AG09309 (cell line): ENCODE measurements at regions not wholly inside any gene's neighbourhood (a gene's known extent, or its start where the extent isn't known, plus 50 kb on each side); places are given as distances from the start of the nearest gene placed in this dataset.
"Not testable (repeated sequence)": the region's sequence is repeated elsewhere in the genome, so short reads cannot be mapped to it uniquely, and the experiment has no call there.

Experiments
- DNase-seq: peaks from one replicate; pipeline ENCODE4 v3.0.0-alpha.2; 2010; ENCODE audit warnings: low read depth
- H3K4me3 ChIP-seq: 2 replicates; pipeline ENCODE4 v1.5.1; 2011; ENCODE audit warnings: mild to moderate bottlenecking, low read depth, low read length, moderate library complexity; ENCODE audit not compliant: control insufficient read depth
- TF ChIP-seq, protein P1 (sequence below): IDR thresholded peaks from 2 replicates; pipeline ENCODE4 v1.5.1; 2011; ENCODE audit warnings: mild to moderate bottlenecking, low read depth, low read length, inconsistent platforms; ENCODE audit not compliant: insufficient read depth, control insufficient read depth; ENCODE audit errors: missing control alignments

- TF ChIP-seq, protein P1, sequence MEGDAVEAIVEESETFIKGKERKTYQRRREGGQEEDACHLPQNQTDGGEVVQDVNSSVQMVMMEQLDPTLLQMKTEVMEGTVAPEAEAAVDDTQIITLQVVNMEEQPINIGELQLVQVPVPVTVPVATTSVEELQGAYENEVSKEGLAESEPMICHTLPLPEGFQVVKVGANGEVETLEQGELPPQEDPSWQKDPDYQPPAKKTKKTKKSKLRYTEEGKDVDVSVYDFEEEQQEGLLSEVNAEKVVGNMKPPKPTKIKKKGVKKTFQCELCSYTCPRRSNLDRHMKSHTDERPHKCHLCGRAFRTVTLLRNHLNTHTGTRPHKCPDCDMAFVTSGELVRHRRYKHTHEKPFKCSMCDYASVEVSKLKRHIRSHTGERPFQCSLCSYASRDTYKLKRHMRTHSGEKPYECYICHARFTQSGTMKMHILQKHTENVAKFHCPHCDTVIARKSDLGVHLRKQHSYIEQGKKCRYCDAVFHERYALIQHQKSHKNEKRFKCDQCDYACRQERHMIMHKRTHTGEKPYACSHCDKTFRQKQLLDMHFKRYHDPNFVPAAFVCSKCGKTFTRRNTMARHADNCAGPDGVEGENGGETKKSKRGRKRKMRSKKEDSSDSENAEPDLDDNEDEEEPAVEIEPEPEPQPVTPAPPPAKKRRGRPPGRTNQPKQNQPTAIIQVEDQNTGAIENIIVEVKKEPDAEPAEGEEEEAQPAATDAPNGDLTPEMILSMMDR = no peak
- DNase-seq = no peak
- no peak overlapping the region for H3K4me3 ChIP-seq
These were observed 200.0 kb upstream of the GJE1 start for GRCh38 chr6:141932685-141933084.

DNA sequence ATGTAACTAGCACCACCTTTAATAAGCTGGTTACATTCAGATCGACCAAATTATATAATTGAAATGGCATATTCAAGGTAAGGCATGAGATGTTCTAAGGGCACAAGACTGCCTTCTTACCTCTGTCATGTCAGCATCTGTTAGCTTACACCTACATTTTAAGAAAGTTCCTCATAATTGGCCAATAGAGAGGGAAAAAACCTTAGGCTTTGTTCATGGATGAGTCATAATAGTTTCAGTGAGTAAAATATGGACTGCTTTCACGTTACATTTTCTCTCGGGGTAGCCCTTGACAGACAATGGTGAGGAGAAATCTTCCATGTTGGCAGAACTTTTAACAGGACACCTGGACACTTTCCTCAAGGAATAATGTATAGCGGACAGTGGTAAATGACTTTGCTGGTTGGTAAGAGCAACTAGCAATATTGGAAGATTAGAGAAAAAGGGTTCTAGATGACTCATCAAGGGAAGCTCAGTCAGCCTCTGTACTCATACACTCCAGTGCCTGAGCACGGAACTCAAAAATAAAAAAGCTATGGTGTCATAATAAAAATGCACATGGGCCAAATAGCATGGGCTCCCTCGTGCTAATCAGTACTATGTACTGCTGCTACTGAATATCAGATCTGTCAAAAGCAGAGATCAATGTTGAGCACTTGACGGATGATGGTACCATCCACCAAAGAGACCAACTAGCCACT, 206.4 kb upstream of the GJE1 start:
- H3K4me3 ChIP-seq, DNase-seq: not testable (repeated sequence)

DNA sequence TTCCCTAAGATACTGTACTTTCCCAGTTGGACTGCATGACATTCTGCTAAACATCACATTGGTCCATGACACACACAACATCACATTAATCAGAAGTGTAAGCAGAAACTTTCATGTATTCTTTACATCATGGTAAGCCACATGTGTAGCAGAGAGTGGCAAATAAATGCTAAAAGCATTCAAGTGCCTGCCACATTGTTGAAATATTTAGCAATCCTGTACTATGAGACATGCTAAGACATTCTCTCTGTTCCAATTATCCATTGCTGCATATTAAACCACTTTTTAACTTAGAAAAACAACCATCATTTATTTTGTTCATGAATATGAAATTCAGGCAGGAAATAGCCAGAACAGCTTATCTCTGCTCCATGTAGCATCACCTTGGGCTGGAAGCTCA, 207.7 kb upstream of the GJE1 start:
- no peak overlapping the region for H3K4me3 ChIP-seq
- DNase-seq = no peak
- TF ChIP-seq, protein P1 = no peak

- TF ChIP-seq, protein P1 = no peak
- DNase-seq = no peak
- H3K4me3 ChIP-seq = no peak overlapping the region
These were observed 209.8 kb upstream of the GJE1 start for GRCh38 chr6:141922898-141923297.

- DNase-seq, H3K4me3 ChIP-seq: not testable (repeated sequence)
These were observed 215.8 kb upstream of the GJE1 start for GRCh38 chr6:141916682-141917505.

- DNase-seq = no peak
- H3K4me3 ChIP-seq = no peak overlapping the region
- TF ChIP-seq, protein P1 = no peak
These were observed 218.1 kb upstream of the GJE1 start for GRCh38 chr6:141914646-141915045.

DNA sequence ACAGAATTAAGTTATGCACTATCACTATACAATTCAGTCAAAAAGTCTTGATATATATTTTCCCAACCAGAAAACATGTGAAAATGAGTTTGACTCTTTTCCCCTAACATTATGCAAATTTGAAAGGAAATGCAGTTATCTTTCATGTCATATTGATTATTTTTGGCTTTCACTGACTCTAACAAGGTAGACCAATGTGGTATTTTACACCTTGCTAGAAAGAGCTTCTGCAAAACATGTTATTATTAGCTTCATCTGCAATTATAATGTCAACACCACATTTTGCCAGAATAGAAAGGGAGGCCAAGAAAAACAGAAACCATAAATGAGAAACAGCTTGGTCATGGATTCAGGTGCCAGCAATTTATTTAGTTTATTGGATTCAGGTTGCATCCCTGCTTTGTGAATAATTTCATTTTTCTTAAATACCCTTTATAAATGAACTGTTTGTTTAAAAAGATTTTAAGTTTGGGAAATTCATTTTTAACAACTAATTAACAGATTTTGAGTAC, 226.1 kb upstream of the GJE1 start:
- H3K4me3 ChIP-seq = no peak overlapping the region
- TF ChIP-seq, protein P1 = no peak
- DNase-seq = no peak
